Endothelial cell of umbilical vein (primary cell): ENCODE measurements at regions not wholly inside any gene's neighbourhood (a gene's known extent, or its start where the extent isn't known, plus 50 kb on each side); places are given as distances from the start of the nearest gene placed in this dataset.

Experiments used
- BruUV-seq: library from RNA; stranded (reverse); fragments of 400-500 nt; replicated peaks from 2 replicates; lab custom pipeline; 2021; lab: Mats Ljungman, UMichigan
- CTCF ChIA-PET: fragments of 300-600, 350-600 bp; sonication (Branson Sonifier 250); formaldehyde crosslinking; loops from one replicate; lab custom pipeline; 2021; ENCODE audit warnings: antibody characterized with exemption, inconsistent platforms; lab: Charles Lee
- POLR2A ChIA-PET: fragments of 300-600, 350-600 bp; sonication (Branson Sonifier 250); formaldehyde crosslinking; loops from one replicate; lab custom pipeline; 2021; ENCODE audit warnings: antibody characterized with exemption, inconsistent platforms; lab: Charles Lee
- DNase-seq: peaks from one replicate; pipeline ENCODE4 v3.0.0-alpha.2; 2011; ENCODE audit warnings: low read depth, low spot score
- FAIRE-seq: peaks from 2 replicates; lab custom pipeline; 2011; peaks lifted over from hg19 to GRCh38; lab: Jason Lieb, UNC
- H2AFZ ChIP-seq: 2 replicates; pipeline ENCODE4 v1.6.0; 2012; ENCODE audit warnings: low read depth, low read length, control low read depth, inconsistent platforms
- H3K27ac ChIP-seq: 2 replicates; pipeline ENCODE4 v1.5.1; 2011; ENCODE audit warnings: low read depth, mild to moderate bottlenecking, control low read depth, low read length, moderate library complexity; ENCODE audit not compliant: insufficient read depth
- H3K27me3 ChIP-seq, 2 experiments: 2 replicates each; pipeline versions ENCODE4 v1.6.0 to v1.6.1; 2011; ENCODE audit warnings: low read length in 2 of 2, mixed read lengths in 1 of 2; ENCODE audit not compliant: control insufficient read depth in 2 of 2, insufficient read depth in 2 of 2
- H3K36me3 ChIP-seq, 2 experiments: 2 replicates in 1 of 2; 3 replicates in 1 of 2; pipeline ENCODE4 v1.5.1; 2011; ENCODE audit warnings: low read length in 2 of 2, mild to moderate bottlenecking in 1 of 2, moderate library complexity in 1 of 2; ENCODE audit not compliant: control insufficient read depth in 2 of 2, insufficient read depth in 2 of 2; ENCODE audit errors: extremely low read depth in 1 of 2
- H3K4me1 ChIP-seq: 3 replicates; pipeline ENCODE4 v1.5.1; 2011; ENCODE audit warnings: mild to moderate bottlenecking, low read length; ENCODE audit not compliant: control insufficient read depth, insufficient read depth; ENCODE audit errors: extremely low read depth
- H3K4me2 ChIP-seq: 2 replicates; pipeline ENCODE4 v1.6.1; 2011; ENCODE audit warnings: low read length, control low read depth, mixed read lengths; ENCODE audit not compliant: insufficient read depth
- H3K4me3 ChIP-seq, 3 experiments: fragments of 200-600 bp in 1 of 3; sonication (generic), shearing (Covaris generic) in 1 of 3; replicated peaks in 1 of 3; 2 replicates each; pipeline ENCODE4 v1.5.1; 2011 to 2016; ENCODE audit warnings: control low read depth in 3 of 3, low read length in 3 of 3, mild to moderate bottlenecking in 2 of 3, inconsistent platforms in 1 of 3, low read depth in 1 of 3, moderate library complexity in 1 of 3; ENCODE audit not compliant: insufficient read depth in 1 of 3
- H3K79me2 ChIP-seq: 2 replicates; pipeline ENCODE4 v1.6.0; 2012; ENCODE audit warnings: low read length, inconsistent platforms; ENCODE audit not compliant: control insufficient read depth, insufficient read depth
- H3K9ac ChIP-seq: replicated peaks from 2 replicates; pipeline ENCODE3; 2011; ENCODE audit warnings: low read length, control low read depth; ENCODE audit not compliant: insufficient read depth; ENCODE audit errors: extremely low read depth
- H3K9me1 ChIP-seq: replicated peaks from 3 replicates; pipeline ENCODE4 v1.6.0; 2011; ENCODE audit warnings: mild to moderate bottlenecking, low read length; ENCODE audit not compliant: control insufficient read depth, insufficient read depth; ENCODE audit errors: extremely low read depth
- H3K9me3 ChIP-seq: replicated peaks from 2 replicates; pipeline ENCODE4 v1.5.1; 2012; ENCODE audit warnings: low read length, inconsistent platforms; ENCODE audit not compliant: control insufficient read depth, insufficient read depth
- H4K20me1 ChIP-seq: replicated peaks from 2 replicates; pipeline ENCODE3; 2011; ENCODE audit warnings: mild to moderate bottlenecking, low read length; ENCODE audit not compliant: control insufficient read depth, insufficient read depth; ENCODE audit errors: extremely low read depth
- EZH2 ChIP-seq: IDR thresholded peaks from 2 replicates; pipeline ENCODE4 v1.6.1; 2012; ENCODE audit warnings: borderline replicate concordance, low read depth, mild to moderate bottlenecking, moderate library complexity, low read length, inconsistent platforms; ENCODE audit not compliant: severe bottlenecking
- FOS ChIP-seq: IDR thresholded peaks from 2 replicates; pipeline ENCODE4 v1.6.1; 2011; ENCODE audit warnings: mild to moderate bottlenecking, low read length, moderate library complexity, borderline replicate concordance; ENCODE audit not compliant: insufficient read depth
- GATA2 ChIP-seq: IDR thresholded peaks from 2 replicates; pipeline ENCODE4 v1.7.0; 2011; ENCODE audit warnings: low read depth, mild to moderate bottlenecking, moderate library complexity, mixed read lengths, low read length; ENCODE audit not compliant: insufficient read length, insufficient read depth
- JUN ChIP-seq: IDR thresholded peaks from 2 replicates; pipeline ENCODE4 v1.6.1; 2011; ENCODE audit warnings: borderline replicate concordance, low read depth; ENCODE audit not compliant: insufficient read length, insufficient read depth
- MYC ChIP-seq: IDR thresholded peaks from one replicate; pipeline ENCODE4 v1.6.1; 2011; ENCODE audit warnings: mild to moderate bottlenecking, low read depth, low read length
- POLR2A ChIP-seq: IDR thresholded peaks from 2 replicates; pipeline ENCODE4 v1.6.1; 2012; ENCODE audit warnings: low read depth, mild to moderate bottlenecking, control low read depth, low read length
- POLR2AphosphoS5 ChIP-seq: IDR thresholded peaks from 2 replicates; pipeline ENCODE4 v1.6.1; 2012; ENCODE audit warnings: low read depth, mild to moderate bottlenecking, control low read depth, low read length, moderate library complexity; ENCODE audit not compliant: insufficient read depth
- dilution Hi-C: fragments of 300-500 bp; cut with MboI; formaldehyde crosslinking; loops from one replicate; pipeline ENCODE4 v1.15.0; 2019; ENCODE audit warnings: low sequenced_read_pairs; ENCODE audit not compliant: extremely low pct_ligation_motif_present
- intact Hi-C: fragments of 100-400 bp; cut with micrococcal nuclease; formaldehyde crosslinking; loops from one replicate; pipeline ENCODE4 v1.10.0; 2022
- TF ChIP-seq, protein P1 (sequence below): IDR thresholded peaks from 2 replicates; pipeline ENCODE4 v1.6.1; 2011; ENCODE audit not compliant: insufficient read depth, insufficient read length
- TF ChIP-seq, protein P2 (sequence below), 2 donors: IDR thresholded peaks; 1 replicate in 1 of 2; 2 replicates in 1 of 2; pipeline ENCODE4 v1.5.1; 2011; ENCODE audit warnings: low read length in 2 of 2, mild to moderate bottlenecking in 2 of 2, moderate library complexity in 2 of 2, control low read depth in 1 of 2, inconsistent platforms in 1 of 2, low read depth in 1 of 2; ENCODE audit not compliant: insufficient read depth in 1 of 2; ENCODE audit errors: extremely low read depth in 1 of 2

DNA sequence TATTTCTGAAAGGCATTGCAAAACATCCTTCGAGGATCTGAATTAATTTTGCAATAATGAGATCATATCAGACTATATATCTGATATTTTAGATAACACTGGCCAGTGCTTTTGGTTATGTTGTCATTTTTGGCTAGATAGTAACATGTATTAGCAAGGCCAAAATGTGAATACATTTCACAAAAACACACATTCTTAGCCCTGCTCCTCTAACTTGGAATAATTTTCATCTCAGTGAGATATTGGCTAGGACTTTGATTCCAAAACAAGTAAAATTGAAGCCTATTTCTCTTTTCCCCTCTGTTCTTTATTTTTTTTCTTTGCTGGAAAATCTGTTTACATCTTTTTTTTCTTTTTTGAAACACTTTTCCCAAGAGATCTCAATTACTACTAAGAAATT lies 466.8 kb upstream of the CDH4 start:
- BruUV-seq, result no TSS peak
- DNase-seq (no peak), FAIRE-seq (no peak)
- Histone ChIP-seq H4K20me1 (no peaks in the 10 kb centered on the region), H3K9me3 (peaks cover 7% of the 10 kb centered on the region), H3K4me1 (no peaks in the 10 kb centered on the region), H3K27me3 (no peaks in the 10 kb centered on the region), H3K9me1 (no peaks in the 10 kb centered on the region), H3K4me3 (no peak overlapping the region), H3K27ac (no peak overlapping the region), H2AFZ (no peak overlapping the region), H3K9ac (no peak overlapping the region), H3K79me2 (no peaks in the 10 kb centered on the region), H3K4me2 (no peak overlapping the region), H3K36me3 (no peaks in the 10 kb centered on the region)
- ChIA-PET POLR2A (no interaction called here), CTCF (no interaction called here)
- intact Hi-C loops (no loop called here), dilution Hi-C loops (no loop called here)
- TF ChIP-seq, protein P1, sequence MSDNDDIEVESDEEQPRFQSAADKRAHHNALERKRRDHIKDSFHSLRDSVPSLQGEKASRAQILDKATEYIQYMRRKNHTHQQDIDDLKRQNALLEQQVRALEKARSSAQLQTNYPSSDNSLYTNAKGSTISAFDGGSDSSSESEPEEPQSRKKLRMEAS, result no peak
- TF ChIP-seq EZH2 (no peak), FOS (no peak), POLR2AphosphoS5 (no peak), POLR2A (no peak), JUN (no peak), MYC (no peak), GATA2 (no peak)
- TF ChIP-seq, protein P2, sequence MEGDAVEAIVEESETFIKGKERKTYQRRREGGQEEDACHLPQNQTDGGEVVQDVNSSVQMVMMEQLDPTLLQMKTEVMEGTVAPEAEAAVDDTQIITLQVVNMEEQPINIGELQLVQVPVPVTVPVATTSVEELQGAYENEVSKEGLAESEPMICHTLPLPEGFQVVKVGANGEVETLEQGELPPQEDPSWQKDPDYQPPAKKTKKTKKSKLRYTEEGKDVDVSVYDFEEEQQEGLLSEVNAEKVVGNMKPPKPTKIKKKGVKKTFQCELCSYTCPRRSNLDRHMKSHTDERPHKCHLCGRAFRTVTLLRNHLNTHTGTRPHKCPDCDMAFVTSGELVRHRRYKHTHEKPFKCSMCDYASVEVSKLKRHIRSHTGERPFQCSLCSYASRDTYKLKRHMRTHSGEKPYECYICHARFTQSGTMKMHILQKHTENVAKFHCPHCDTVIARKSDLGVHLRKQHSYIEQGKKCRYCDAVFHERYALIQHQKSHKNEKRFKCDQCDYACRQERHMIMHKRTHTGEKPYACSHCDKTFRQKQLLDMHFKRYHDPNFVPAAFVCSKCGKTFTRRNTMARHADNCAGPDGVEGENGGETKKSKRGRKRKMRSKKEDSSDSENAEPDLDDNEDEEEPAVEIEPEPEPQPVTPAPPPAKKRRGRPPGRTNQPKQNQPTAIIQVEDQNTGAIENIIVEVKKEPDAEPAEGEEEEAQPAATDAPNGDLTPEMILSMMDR (IDR thresholded peaks at IDR 0.05; ENCODE audit: extremely low read depth in 1 of 2, insufficient read depth in 1 of 2, low read depth in 1 of 2, low read length in 2 of 2), result no peak
